ENCODE measurements at regions not wholly inside any gene's neighbourhood (a gene's known extent, or its start where the extent isn't known, plus 50 kb on each side); places are given as distances from the start of the nearest gene placed in this dataset.

GRCh38 chr9:85129514-85129913 lies 460.0 kb downstream of the NTRK2 start:
- Histone ChIP-seq H3K4ac (ENCODE audit: low read depth in 1 of 2, low read length in 2 of 2) (no peak overlapping the region), H3K79me1 (replicated peaks; ENCODE audit: low read length, poor library complexity, severe bottlenecking) (no peaks in the 10 kb centered on the region), H2BK15ac (ENCODE audit: low read depth, poor library complexity, severe bottlenecking) (no peak overlapping the region), H2AFZ (ENCODE audit: low read depth, low read length) (no peak overlapping the region), H3K9me3 (ENCODE audit: control insufficient read depth, low read length) (no peaks in the 10 kb centered on the region), H2BK12ac (ENCODE audit: low read length in 2 of 2) (no peak overlapping the region), H3K4me1 (ENCODE audit: control insufficient read depth, insufficient read depth, low read depth, low read length) (no peaks in the 10 kb centered on the region), H3K27me3 (ENCODE audit: control insufficient read depth in 1 of 2, insufficient read depth in 1 of 2, low read length in 2 of 2) (no peaks in the 10 kb centered on the region), H2BK5ac (ENCODE audit: low read depth, low read length, poor library complexity, severe bottlenecking) (no peak overlapping the region), H3K14ac (ENCODE audit: low read length in 2 of 2) (no peak overlapping the region), H2BK120ac (ENCODE audit: low read depth, low read length) (no peak overlapping the region), H3K36me3 (ENCODE audit: control insufficient read depth in 1 of 2, insufficient read depth in 2 of 2, low read depth in 1 of 2, low read length in 2 of 2) (no peaks in the 10 kb centered on the region), H2AK5ac (ENCODE audit: low read length, severe bottlenecking) (no peak overlapping the region), H3K18ac (ENCODE audit: low read depth in 1 of 2, low read length in 2 of 2) (no peak overlapping the region), H4K91ac (ENCODE audit: low read length) (no peak overlapping the region), H3K23ac (ENCODE audit: low read length in 2 of 2) (no peak overlapping the region), H4K8ac (ENCODE audit: low read length) (no peak overlapping the region), H3K27ac (ENCODE audit: low read length, poor library complexity, severe bottlenecking) (no peak overlapping the region), H3K9ac (ENCODE audit: low read length) (no peak overlapping the region), H3K4me3 (ENCODE audit: insufficient read depth in 1 of 2, low read depth in 1 of 2, low read length in 2 of 2) (no peak overlapping the region), H3K4me2 (ENCODE audit: low read length, poor library complexity, severe bottlenecking) (no peak overlapping the region)
- DNase-seq = no peak
- WGBS = 95% methylated on average over 1 of the region's 2 CpGs

GRCh38 chr9:85118990-85119755 lies 449.6 kb downstream of the NTRK2 start:
- no CpG with 5 or more reads among the region's 1 CpG for WGBS
- no peak overlapping the region for H2AK5ac ChIP-seq (ENCODE audit: low read length, severe bottlenecking)
- no peak overlapping the region for H3K4me3 ChIP-seq (ENCODE audit: insufficient read depth in 1 of 2, low read depth in 1 of 2, low read length in 2 of 2)
- no peak overlapping the region for H3K27ac ChIP-seq (ENCODE audit: low read length, poor library complexity, severe bottlenecking)
- no peak overlapping the region for H2AFZ ChIP-seq (ENCODE audit: low read depth, low read length)
- no peak overlapping the region for H4K8ac ChIP-seq (ENCODE audit: low read length)
- no peak overlapping the region for H2BK15ac ChIP-seq (ENCODE audit: low read depth, poor library complexity, severe bottlenecking)
- no peak overlapping the region for H3K14ac ChIP-seq (ENCODE audit: low read length in 2 of 2)
- no peak overlapping the region for H3K23ac ChIP-seq (ENCODE audit: low read length in 2 of 2)
- no peak overlapping the region for H2BK12ac ChIP-seq (ENCODE audit: low read length in 2 of 2)
- no peak overlapping the region for H3K4ac ChIP-seq (ENCODE audit: low read depth in 1 of 2, low read length in 2 of 2)
- H3K27me3 ChIP-seq (ENCODE audit: control insufficient read depth in 1 of 2, insufficient read depth in 1 of 2, low read length in 2 of 2) = no peaks in the 10 kb centered on the region
- no peak overlapping the region for H3K4me2 ChIP-seq (ENCODE audit: low read length, poor library complexity, severe bottlenecking)
- no peak overlapping the region for H2BK5ac ChIP-seq (ENCODE audit: low read depth, low read length, poor library complexity, severe bottlenecking)
- no peak for DNase-seq
- H3K9me3 ChIP-seq (ENCODE audit: control insufficient read depth, low read length) = no peaks in the 10 kb centered on the region
- no peaks in the 10 kb centered on the region for H3K36me3 ChIP-seq (ENCODE audit: control insufficient read depth in 1 of 2, insufficient read depth in 2 of 2, low read depth in 1 of 2, low read length in 2 of 2)
- no peaks in the 10 kb centered on the region for H3K79me1 ChIP-seq (replicated peaks; ENCODE audit: low read length, poor library complexity, severe bottlenecking)
- no peak overlapping the region for H3K18ac ChIP-seq (ENCODE audit: low read depth in 1 of 2, low read length in 2 of 2)
- H2BK120ac ChIP-seq (ENCODE audit: low read depth, low read length) = no peak overlapping the region
- no peak overlapping the region for H3K9ac ChIP-seq (ENCODE audit: low read length)
- no peaks in the 10 kb centered on the region for H3K4me1 ChIP-seq (ENCODE audit: control insufficient read depth, insufficient read depth, low read depth, low read length)
- H4K91ac ChIP-seq (ENCODE audit: low read length) = no peak overlapping the region

GRCh38 chr9:85117831-85118230 lies 448.3 kb downstream of the NTRK2 start:
- Histone ChIP-seq H3K4me2 (ENCODE audit: low read length, poor library complexity, severe bottlenecking) (no peak overlapping the region), H2BK120ac (ENCODE audit: low read depth, low read length) (no peak overlapping the region)

GRCh38 chr9:85115473-85115872 lies 445.9 kb downstream of the NTRK2 start:
- no peak overlapping the region for H2AK5ac ChIP-seq (ENCODE audit: low read length, severe bottlenecking)
- no peak overlapping the region for H4K91ac ChIP-seq (ENCODE audit: low read length)
- H3K18ac ChIP-seq (ENCODE audit: low read depth in 1 of 2, low read length in 2 of 2) = no peak overlapping the region
- no peak for DNase-seq
- 50% methylated on average over 1 of the region's 2 CpGs for WGBS
- no peak overlapping the region for H2BK5ac ChIP-seq (ENCODE audit: low read depth, low read length, poor library complexity, severe bottlenecking)
- H3K4me3 ChIP-seq (ENCODE audit: insufficient read depth in 1 of 2, low read depth in 1 of 2, low read length in 2 of 2) = no peak overlapping the region
- no peak overlapping the region for H3K4me2 ChIP-seq (ENCODE audit: low read length, poor library complexity, severe bottlenecking)
- no peak overlapping the region for H2AFZ ChIP-seq (ENCODE audit: low read depth, low read length)
- H3K9ac ChIP-seq (ENCODE audit: low read length) = no peak overlapping the region
- no peak overlapping the region for H3K4ac ChIP-seq (ENCODE audit: low read depth in 1 of 2, low read length in 2 of 2)
- no peak overlapping the region for H3K27ac ChIP-seq (ENCODE audit: low read length, poor library complexity, severe bottlenecking)
- H2BK12ac ChIP-seq (ENCODE audit: low read length in 2 of 2) = no peak overlapping the region
- no peak overlapping the region for H2BK15ac ChIP-seq (ENCODE audit: low read depth, poor library complexity, severe bottlenecking)
- H3K9me3 ChIP-seq (ENCODE audit: control insufficient read depth, low read length) = no peaks in the 10 kb centered on the region
- no peak overlapping the region for H3K14ac ChIP-seq (ENCODE audit: low read length in 2 of 2)
- H3K79me1 ChIP-seq (replicated peaks; ENCODE audit: low read length, poor library complexity, severe bottlenecking) = no peaks in the 10 kb centered on the region
- H3K23ac ChIP-seq (ENCODE audit: low read length in 2 of 2) = no peak overlapping the region
- no peak overlapping the region for H2BK120ac ChIP-seq (ENCODE audit: low read depth, low read length)
- H4K8ac ChIP-seq (ENCODE audit: low read length) = no peak overlapping the region
- no peaks in the 10 kb centered on the region for H3K4me1 ChIP-seq (ENCODE audit: control insufficient read depth, insufficient read depth, low read depth, low read length)
- H3K27me3 ChIP-seq (ENCODE audit: control insufficient read depth in 1 of 2, insufficient read depth in 1 of 2, low read length in 2 of 2) = no peaks in the 10 kb centered on the region
- H3K36me3 ChIP-seq (ENCODE audit: control insufficient read depth in 1 of 2, insufficient read depth in 2 of 2, low read depth in 1 of 2, low read length in 2 of 2) = no peaks in the 10 kb centered on the region

More at GRCh38 chr9:85117831-85118230, 448.3 kb downstream of the NTRK2 start:
- Histone ChIP-seq H3K14ac (ENCODE audit: low read length in 2 of 2) (no peak overlapping the region), H3K27ac (ENCODE audit: low read length, poor library complexity, severe bottlenecking) (no peak overlapping the region), H3K9ac (ENCODE audit: low read length) (no peak overlapping the region), H2BK12ac (ENCODE audit: low read length in 2 of 2) (no peak overlapping the region), H2BK5ac (ENCODE audit: low read depth, low read length, poor library complexity, severe bottlenecking) (no peak overlapping the region), H3K23ac (ENCODE audit: low read length in 2 of 2) (no peak overlapping the region), H2BK15ac (ENCODE audit: low read depth, poor library complexity, severe bottlenecking) (no peak overlapping the region), H3K4ac (ENCODE audit: low read depth in 1 of 2, low read length in 2 of 2) (no peak overlapping the region), H2AFZ (ENCODE audit: low read depth, low read length) (no peak overlapping the region), H3K18ac (ENCODE audit: low read depth in 1 of 2, low read length in 2 of 2) (no peak overlapping the region), H3K27me3 (ENCODE audit: control insufficient read depth in 1 of 2, insufficient read depth in 1 of 2, low read length in 2 of 2) (no peaks in the 10 kb centered on the region), H3K4me3 (ENCODE audit: insufficient read depth in 1 of 2, low read depth in 1 of 2, low read length in 2 of 2) (no peak overlapping the region), H3K36me3 (ENCODE audit: control insufficient read depth in 1 of 2, insufficient read depth in 2 of 2, low read depth in 1 of 2, low read length in 2 of 2) (no peaks in the 10 kb centered on the region), H4K91ac (ENCODE audit: low read length) (no peak overlapping the region), H3K9me3 (ENCODE audit: control insufficient read depth, low read length) (no peaks in the 10 kb centered on the region), H2AK5ac (ENCODE audit: low read length, severe bottlenecking) (no peak overlapping the region), H4K8ac (ENCODE audit: low read length) (no peak overlapping the region), H3K4me1 (ENCODE audit: control insufficient read depth, insufficient read depth, low read depth, low read length) (no peaks in the 10 kb centered on the region), H3K79me1 (replicated peaks; ENCODE audit: low read length, poor library complexity, severe bottlenecking) (no peaks in the 10 kb centered on the region)
- WGBS = 71% methylated on average over 2 of the region's 4 CpGs
- no peak for DNase-seq
